ENCODE measurements at regions not wholly inside any gene's neighbourhood (a gene's known extent, or its start where the extent isn't known, plus 50 kb on each side); places are given as distances from the start of the nearest gene placed in this dataset.

- no peaks in the 10 kb centered on the region for H3K36me3 ChIP-seq (ENCODE audit: control insufficient read depth, insufficient read depth, low read length)
- no peak overlapping the region for H3K4me3 ChIP-seq (replicated peaks in 1 of 4; ENCODE audit: control extremely low read depth in 1 of 4, insufficient read depth in 1 of 4, low read depth in 3 of 4, low read length in 4 of 4)
- H3K27me3 ChIP-seq (ENCODE audit: control insufficient read depth, insufficient read depth, low read length), result no peaks in the 10 kb centered on the region
- no peak overlapping the region for H3K27ac ChIP-seq (ENCODE audit: insufficient read depth, low read length)
- H3K9ac ChIP-seq (ENCODE audit: insufficient read depth, low read length), result no peak overlapping the region
- TF ChIP-seq EZH2 (IDR thresholded peaks at IDR 0.05; ENCODE audit: low read length, missing control alignments) (no peak), CTCF (conservative IDR thresholded peaks at IDR 0.05 in 1 of 2, IDR thresholded peaks at IDR 0.05 in 1 of 2; ENCODE audit: low read depth in 1 of 2, low read length in 2 of 2) (no peak)
- no peak overlapping the region for H3K4me2 ChIP-seq (ENCODE audit: extremely low read depth, insufficient read depth, low read length)
- no peaks in the 10 kb centered on the region for H3K79me2 ChIP-seq (ENCODE audit: control insufficient read depth, insufficient read depth, low read length)
- H4K20me1 ChIP-seq (ENCODE audit: control insufficient read depth, extremely low read depth, insufficient read depth, low read length), result no peaks in the 10 kb centered on the region
- H3K9me3 ChIP-seq (ENCODE audit: control insufficient read depth, insufficient read depth, low read depth, low read length), result no peaks in the 10 kb centered on the region
- peaks cover 3% of the 10 kb centered on the region for H3K4me1 ChIP-seq (ENCODE audit: control insufficient read depth, extremely low read depth, insufficient read depth, low read length)
- H2AFZ ChIP-seq (ENCODE audit: low read length), result no peak overlapping the region
- peak; percentile 39 to 71 for DNase-seq (ENCODE audit: low read depth in 2 of 2)
Measured at GRCh38 chr2:145617906-145618305, 1098.0 kb upstream of the ZEB2 start.

- Histone ChIP-seq H4K20me1 (ENCODE audit: control insufficient read depth, extremely low read depth, insufficient read depth, low read length) (no peaks in the 10 kb centered on the region), H3K4me1 (ENCODE audit: control insufficient read depth, extremely low read depth, insufficient read depth, low read length) (peaks cover 3% of the 10 kb centered on the region), H3K4me2 (ENCODE audit: extremely low read depth, insufficient read depth, low read length) (no peak overlapping the region), H3K36me3 (ENCODE audit: control insufficient read depth, insufficient read depth, low read length) (no peaks in the 10 kb centered on the region), H3K4me3 (replicated peaks in 1 of 4; ENCODE audit: control extremely low read depth in 1 of 4, insufficient read depth in 1 of 4, low read depth in 3 of 4, low read length in 4 of 4) (no peak overlapping the region), H3K9me3 (ENCODE audit: control insufficient read depth, insufficient read depth, low read depth, low read length) (no peaks in the 10 kb centered on the region), H3K27me3 (ENCODE audit: control insufficient read depth, insufficient read depth, low read length) (no peaks in the 10 kb centered on the region), H3K9ac (ENCODE audit: insufficient read depth, low read length) (no peak overlapping the region), H2AFZ (ENCODE audit: low read length) (no peak overlapping the region), H3K27ac (ENCODE audit: insufficient read depth, low read length) (no peak overlapping the region), H3K79me2 (ENCODE audit: control insufficient read depth, insufficient read depth, low read length) (no peaks in the 10 kb centered on the region)
- no peak for DNase-seq (ENCODE audit: low read depth in 2 of 2)
- no peak for TF ChIP-seq CTCF (conservative IDR thresholded peaks at IDR 0.05 in 1 of 2, IDR thresholded peaks at IDR 0.05 in 1 of 2; ENCODE audit: low read depth in 1 of 2, low read length in 2 of 2)
- no peak for TF ChIP-seq EZH2 (IDR thresholded peaks at IDR 0.05; ENCODE audit: low read length, missing control alignments)
Measured at GRCh38 chr2:145617420-145617819, 1097.5 kb upstream of the ZEB2 start.

DNA sequence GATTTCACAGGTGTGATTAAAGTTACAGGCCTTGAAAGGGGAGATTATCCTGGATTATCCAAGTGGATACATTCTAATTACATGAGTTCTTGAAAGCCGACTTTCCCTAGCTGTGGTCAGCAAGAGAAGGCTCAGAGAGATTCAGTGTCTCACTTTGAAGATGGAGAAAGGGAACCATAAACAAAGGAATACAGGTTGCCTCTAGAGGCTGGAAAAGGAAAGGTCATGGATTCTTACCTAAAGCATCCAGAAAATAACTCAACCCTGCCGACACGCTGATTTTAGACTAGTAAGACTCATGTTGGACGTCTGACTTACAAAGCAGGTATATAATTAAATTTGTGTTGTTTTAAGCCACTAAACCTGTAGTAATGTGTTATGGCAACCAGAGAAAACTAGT, 1095.7 kb upstream of the ZEB2 start:
- DNase-seq (ENCODE audit: low read depth in 2 of 2), result no peak
- no peaks in the 10 kb centered on the region for H3K79me2 ChIP-seq (ENCODE audit: control insufficient read depth, insufficient read depth, low read length)

More for the DNA sequence above, 1095.7 kb upstream of the ZEB2 start:
- H4K20me1 ChIP-seq (ENCODE audit: control insufficient read depth, extremely low read depth, insufficient read depth, low read length), result no peaks in the 10 kb centered on the region
- H3K27ac ChIP-seq (ENCODE audit: insufficient read depth, low read length), result no peak overlapping the region
- TF ChIP-seq EZH2 (IDR thresholded peaks at IDR 0.05; ENCODE audit: low read length, missing control alignments), result no peak
- TF ChIP-seq CTCF (conservative IDR thresholded peaks at IDR 0.05 in 1 of 2, IDR thresholded peaks at IDR 0.05 in 1 of 2; ENCODE audit: low read depth in 1 of 2, low read length in 2 of 2), result no peak
- no peak overlapping the region for H3K4me3 ChIP-seq (replicated peaks in 1 of 4; ENCODE audit: control extremely low read depth in 1 of 4, insufficient read depth in 1 of 4, low read depth in 3 of 4, low read length in 4 of 4)
- H3K36me3 ChIP-seq (ENCODE audit: control insufficient read depth, insufficient read depth, low read length), result no peaks in the 10 kb centered on the region
- no peaks in the 10 kb centered on the region for H3K9me3 ChIP-seq (ENCODE audit: control insufficient read depth, insufficient read depth, low read depth, low read length)
- no peaks in the 10 kb centered on the region for H3K27me3 ChIP-seq (ENCODE audit: control insufficient read depth, insufficient read depth, low read length)
- no peak overlapping the region for H2AFZ ChIP-seq (ENCODE audit: low read length)
- no peak overlapping the region for H3K9ac ChIP-seq (ENCODE audit: insufficient read depth, low read length)
- H3K4me1 ChIP-seq (ENCODE audit: control insufficient read depth, extremely low read depth, insufficient read depth, low read length), result peaks cover 3% of the 10 kb centered on the region
- H3K4me2 ChIP-seq (ENCODE audit: extremely low read depth, insufficient read depth, low read length), result no peak overlapping the region

Data from fibroblast of lung (primary cell).